A673 (cell line): ENCODE measurements at regions not wholly inside any gene's neighbourhood (a gene's known extent, or its start where the extent isn't known, plus 50 kb on each side); places are given as distances from the start of the nearest gene placed in this dataset.

Experiments used
- CTCF ChIP-seq: fragments of 300-800, 200-600 bp; sonication (generic); conservative IDR thresholded peaks from 2 replicates; pipeline ENCODE4 v1.5.1; 2017; ENCODE audit warnings: low read depth, mild to moderate bottlenecking, antibody characterized with exemption, low read length, moderate library complexity, mixed read lengths
- EZH2 ChIP-seq: fragments of 200-600 bp; sonication (generic); IDR thresholded peaks from 2 replicates; pipeline ENCODE4 v1.6.1; 2017; ENCODE audit warnings: borderline replicate concordance, low read depth, mild to moderate bottlenecking, mixed read lengths, antibody characterized with exemption, low read length; ENCODE audit not compliant: poor library complexity, severe bottlenecking

DNA sequence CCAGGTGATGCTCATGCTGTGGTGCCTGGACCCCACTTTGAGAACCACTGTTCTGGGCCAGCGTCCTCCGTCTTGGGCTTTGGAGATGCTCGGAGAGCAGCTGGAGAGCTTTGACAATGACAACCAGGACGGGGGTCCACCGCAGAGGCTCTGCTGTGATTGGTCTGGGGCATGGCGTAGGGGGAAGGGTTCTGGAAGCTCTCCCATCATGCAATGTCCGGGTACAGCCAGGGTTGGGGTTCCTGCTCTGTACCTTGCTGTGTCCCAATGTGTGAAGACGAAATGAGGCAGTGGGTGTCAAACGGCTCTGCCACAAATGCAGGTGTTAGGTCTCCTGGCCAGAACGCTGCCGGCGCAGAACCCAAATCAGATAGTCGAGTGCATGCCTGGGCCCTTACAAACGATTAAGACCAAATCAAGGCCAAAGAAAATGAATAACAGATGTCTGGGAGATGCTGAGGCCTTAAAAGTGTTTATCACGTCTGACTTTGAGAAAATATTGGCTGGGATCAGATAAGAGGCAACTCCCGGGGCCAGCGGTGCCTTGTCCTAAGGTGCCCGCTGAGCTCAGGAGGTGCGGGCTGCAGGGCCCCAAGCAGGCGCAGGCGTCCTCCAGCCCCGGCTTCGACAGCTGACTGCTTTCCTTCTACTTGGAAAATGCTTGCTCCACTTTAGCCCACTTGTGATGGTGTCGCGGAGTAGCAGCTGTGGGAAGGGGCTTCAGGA lies 117.2 kb downstream of the VAPA start:
- TF ChIP-seq CTCF (no peak), EZH2 (no peak)
